Neuronal stem cell (in vitro differentiated cells): ENCODE measurements at regions not wholly inside any gene's neighbourhood (a gene's known extent, or its start where the extent isn't known, plus 50 kb on each side); places are given as distances from the start of the nearest gene placed in this dataset.

Source experiments
- DNase-seq: peaks from one replicate; pipeline ENCODE4 v3.0.0-alpha.2; 2013; ENCODE audit warnings: low spot score
- H2AFZ ChIP-seq: one replicate; pipeline ENCODE4 v1.6.1; 2013; ENCODE audit warnings: mild to moderate bottlenecking, low read length, inconsistent platforms
- H2AK5ac ChIP-seq: 2 replicates; pipeline ENCODE4 v1.6.1; 2013; ENCODE audit warnings: low read depth, mild to moderate bottlenecking, inconsistent platforms, low read length, moderate library complexity, mixed read lengths
- H2BK120ac ChIP-seq: 2 replicates; pipeline ENCODE4 v1.6.1; 2013; ENCODE audit warnings: low read depth, mild to moderate bottlenecking, inconsistent platforms, low read length, moderate library complexity, mixed read lengths
- H2BK12ac ChIP-seq: one replicate; pipeline ENCODE4 v1.6.1; 2013; ENCODE audit warnings: low read length, inconsistent platforms
- H2BK15ac ChIP-seq: 2 replicates; pipeline ENCODE4 v1.6.1; 2013; ENCODE audit warnings: mild to moderate bottlenecking, low read length, inconsistent platforms, mixed read lengths
- H2BK5ac ChIP-seq: one replicate; pipeline ENCODE4 v1.6.1; 2013; ENCODE audit warnings: inconsistent platforms, mild to moderate bottlenecking, low read length, moderate library complexity
- H3K14ac ChIP-seq: one replicate; pipeline ENCODE4 v1.6.1; 2013; ENCODE audit warnings: low read length, inconsistent platforms
- H3K18ac ChIP-seq: 2 replicates; pipeline ENCODE4 v1.6.1; 2013; ENCODE audit warnings: low read length, inconsistent platforms
- H3K23ac ChIP-seq: 2 replicates; pipeline ENCODE4 v1.6.1; 2013; ENCODE audit warnings: low read depth, mild to moderate bottlenecking, mixed read lengths, low read length, inconsistent platforms; ENCODE audit not compliant: poor library complexity
- H3K27ac ChIP-seq: replicated peaks from 3 replicates; pipeline ENCODE4 v1.5.1; 2013; ENCODE audit warnings: low read length, inconsistent platforms
- H3K27me3 ChIP-seq, 3 experiments: 2 replicates each; pipeline ENCODE4 v1.6.1; 2013; ENCODE audit warnings: low read length in 3 of 3, mild to moderate bottlenecking in 2 of 3, inconsistent platforms in 1 of 3, low read depth in 1 of 3, mixed read lengths in 1 of 3, moderate library complexity in 1 of 3; ENCODE audit not compliant: control insufficient read depth in 3 of 3, insufficient read depth in 3 of 3
- H3K36me3 ChIP-seq, 2 donors: replicated peaks in 1 of 2; 2 replicates each; pipeline ENCODE4 v1.6.1; 2013; ENCODE audit warnings: low read length in 2 of 2; ENCODE audit not compliant: control insufficient read depth in 2 of 2, insufficient read depth in 2 of 2
- H3K4ac ChIP-seq: 2 replicates; pipeline ENCODE4 v1.6.1; 2013; ENCODE audit warnings: inconsistent platforms, mild to moderate bottlenecking, low read length, moderate library complexity
- H3K4me1 ChIP-seq, 2 donors: 1 replicate in 1 of 2; 2 replicates in 1 of 2; pipeline ENCODE4 v1.6.1; 2013; ENCODE audit warnings: low read length in 2 of 2, low read depth in 1 of 2; ENCODE audit not compliant: control insufficient read depth in 2 of 2, insufficient read depth in 1 of 2
- H3K4me2 ChIP-seq: one replicate; pipeline ENCODE4 v1.6.1; 2013; ENCODE audit warnings: mild to moderate bottlenecking, low read length, inconsistent platforms; ENCODE audit not compliant: insufficient read depth, poor library complexity, severe bottlenecking
- H3K4me3 ChIP-seq, 2 donors: 2 replicates each; pipeline ENCODE4 v1.5.1; 2013; ENCODE audit warnings: low read length in 2 of 2, mild to moderate bottlenecking in 2 of 2, inconsistent platforms in 1 of 2, moderate library complexity in 1 of 2
- H3K79me1 ChIP-seq: one replicate; pipeline ENCODE4 v1.6.1; 2013; ENCODE audit warnings: low read depth, mild to moderate bottlenecking, inconsistent platforms, low read length, moderate library complexity
- H3K9ac ChIP-seq: one replicate; pipeline ENCODE4 v1.6.1; 2013; ENCODE audit warnings: mild to moderate bottlenecking, low read depth, low read length, inconsistent platforms; ENCODE audit not compliant: poor library complexity
- H3K9me3 ChIP-seq, 2 donors: replicated peaks in 1 of 2; 2 replicates each; pipeline versions ENCODE3 to v1.6.1; 2013; ENCODE audit warnings: low read length in 2 of 2, mild to moderate bottlenecking in 2 of 2, inconsistent platforms in 1 of 2, low read depth in 1 of 2, mixed read lengths in 1 of 2, moderate library complexity in 1 of 2; ENCODE audit not compliant: control insufficient read depth in 2 of 2, insufficient read depth in 1 of 2
- H4K8ac ChIP-seq: one replicate; pipeline ENCODE4 v1.6.1; 2013; ENCODE audit warnings: low read depth, mild to moderate bottlenecking, inconsistent platforms, low read length, moderate library complexity
- H4K91ac ChIP-seq: one replicate; pipeline ENCODE4 v1.6.1; 2013; ENCODE audit warnings: low read length, low read depth, mild to moderate bottlenecking, inconsistent platforms; ENCODE audit not compliant: poor library complexity
- WGBS, 2 donors: extraction: QIAGEN DNeasy Blood & Tissue Kit; methylation state at CpG; one replicate each; pipeline ENCODE4 v1.1.7; 2013; ENCODE audit warnings: missing lambda C conversion rate in 2 of 2, mixed read lengths in 1 of 2; ENCODE audit not compliant: insufficient read length in 2 of 2, insufficient replicate concordance in 1 of 2; ENCODE audit errors: extremely low coverage in 2 of 2; 5-methylcytosine and 5-hydroxymethylcytosine counted together

- Histone ChIP-seq H3K36me3 (no peaks in the 10 kb centered on the region), H2AK5ac (no peak overlapping the region), H3K4me3 (no peak overlapping the region), H3K79me1 (no peaks in the 10 kb centered on the region), H2BK15ac (no peak overlapping the region), H3K27ac (no peak overlapping the region), H3K4me2 (no peak overlapping the region), H3K4ac (no peak overlapping the region), H2BK120ac (no peak overlapping the region), H3K4me1 (peaks cover 3 to 13% of the 10 kb centered on the region in 2 donors), H3K23ac (no peak overlapping the region), H2BK12ac (no peak overlapping the region), H4K91ac (no peak overlapping the region), H3K9ac (no peak overlapping the region), H3K18ac (no peak overlapping the region), H2BK5ac (no peak overlapping the region), H4K8ac (no peak overlapping the region), H3K27me3 (no peaks in the 10 kb centered on the region), H3K9me3 (no peaks in the 10 kb centered on the region), H3K14ac (no peak overlapping the region), H2AFZ (no peak overlapping the region)
- no peak for DNase-seq
- no CpG with 5 or more reads among the region's 5 CpGs for WGBS, 2 donors
Observed at GRCh38 chr9:28320616-28321015, 747.3 kb upstream of the C9orf72 start.

- H3K79me1 ChIP-seq, result no peaks in the 10 kb centered on the region
- no peak overlapping the region for H2BK120ac ChIP-seq
- no peaks in the 10 kb centered on the region for H3K36me3 ChIP-seq
- no peak overlapping the region for H3K23ac ChIP-seq
- H3K4me3 ChIP-seq, result no peak overlapping the region
- H4K91ac ChIP-seq, result no peak overlapping the region
- no peak overlapping the region for H2BK15ac ChIP-seq
- no peak overlapping the region for H2BK5ac ChIP-seq
- peaks cover 0 to 2% of the 10 kb centered on the region in 2 donors for H3K4me1 ChIP-seq
- no peak overlapping the region for H2BK12ac ChIP-seq
- H3K4me2 ChIP-seq, result no peak overlapping the region
- no peaks in the 10 kb centered on the region for H3K9me3 ChIP-seq
- no peak overlapping the region for H3K4ac ChIP-seq
- no peak for DNase-seq
- no peak overlapping the region for H3K9ac ChIP-seq
- H3K27me3 ChIP-seq, result no peaks in the 10 kb centered on the region
- no peak overlapping the region for H2AK5ac ChIP-seq
- H3K18ac ChIP-seq, result no peak overlapping the region
- no peak overlapping the region for H4K8ac ChIP-seq
- WGBS, 2 donors, result no CpG with 5 or more reads among the region's 3 CpGs
- no peak overlapping the region for H3K14ac ChIP-seq
- no peak overlapping the region for H2AFZ ChIP-seq
- no peak overlapping the region for H3K27ac ChIP-seq
Observed at GRCh38 chr9:28329323-28329722, 756.0 kb upstream of the C9orf72 start.

GRCh38 chr9:28332648-28333047, 759.4 kb upstream of the C9orf72 start:
- Histone ChIP-seq H3K9ac (no peak overlapping the region), H3K23ac (no peak overlapping the region), H3K18ac (no peak overlapping the region), H3K27me3 (no peaks in the 10 kb centered on the region), H3K14ac (no peak overlapping the region), H2BK120ac (no peak overlapping the region), H2BK5ac (no peak overlapping the region), H3K4me1 (peaks cover 0 to 2% of the 10 kb centered on the region in 2 donors), H2BK15ac (no peak overlapping the region), H2AK5ac (no peak overlapping the region), H3K4ac (no peak overlapping the region), H3K79me1 (no peaks in the 10 kb centered on the region), H3K9me3 (peaks cover 2 to 3% of the 10 kb centered on the region in 2 donors), H2AFZ (no peak overlapping the region), H4K91ac (no peak overlapping the region), H3K4me2 (no peak overlapping the region), H3K27ac (no peak overlapping the region), H2BK12ac (no peak overlapping the region), H3K4me3 (no peak overlapping the region), H3K36me3 (no peaks in the 10 kb centered on the region), H4K8ac (no peak overlapping the region)
- WGBS, 2 donors, result no CpG with 5 or more reads among the region's 3 CpGs
- DNase-seq, result no peak

DNA sequence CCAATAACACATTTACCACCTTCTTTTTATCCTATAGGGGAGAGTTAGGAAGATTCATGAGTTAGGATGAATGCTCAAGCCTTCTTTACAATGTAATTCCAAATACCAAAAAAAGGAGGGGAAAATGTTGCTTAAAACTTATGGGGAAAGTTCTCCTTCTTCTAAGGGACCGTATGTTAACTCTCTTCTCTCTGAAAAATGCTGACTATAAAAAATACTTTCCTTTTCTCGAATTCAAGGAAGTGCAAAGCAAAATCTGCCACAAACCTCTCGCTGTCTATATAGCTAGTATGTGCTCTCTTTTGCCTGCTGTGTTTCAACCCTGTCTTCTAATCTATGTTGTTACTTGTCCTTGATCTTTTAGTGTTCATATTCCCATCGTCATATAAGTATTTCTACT, 768.6 kb upstream of the C9orf72 start:
- H2AK5ac ChIP-seq, result no peak overlapping the region
- H3K27me3 ChIP-seq, result no peaks in the 10 kb centered on the region
- no peak overlapping the region for H4K91ac ChIP-seq
- H2BK5ac ChIP-seq, result no peak overlapping the region
- no peak overlapping the region for H3K4me3 ChIP-seq
- H3K9ac ChIP-seq, result no peak overlapping the region
- no peak overlapping the region for H2AFZ ChIP-seq
- no peaks in the 10 kb centered on the region for H3K36me3 ChIP-seq
- H3K9me3 ChIP-seq, result peaks cover 2 to 3% of the 10 kb centered on the region in 2 donors
- no peak overlapping the region for H2BK120ac ChIP-seq
- no CpG with 5 or more reads among the region's 4 CpGs for WGBS, 2 donors
- no peak overlapping the region for H3K4ac ChIP-seq
- no peak overlapping the region for H3K4me2 ChIP-seq
- DNase-seq, result no peak
- no peak overlapping the region for H3K27ac ChIP-seq
- H4K8ac ChIP-seq, result no peak overlapping the region
- H3K4me1 ChIP-seq, result no peaks in the 10 kb centered on the region
- H2BK12ac ChIP-seq, result no peak overlapping the region
- no peak overlapping the region for H3K14ac ChIP-seq
- H3K18ac ChIP-seq, result no peak overlapping the region
- H2BK15ac ChIP-seq, result no peak overlapping the region
- no peak overlapping the region for H3K23ac ChIP-seq
- no peaks in the 10 kb centered on the region for H3K79me1 ChIP-seq
